ENCODE measurements at regions not wholly inside any gene's neighbourhood (a gene's known extent, or its start where the extent isn't known, plus 50 kb on each side); places are given as distances from the start of the nearest gene placed in this dataset.

GRCh38 chr2:145759228-145759915 is 1239.5 kb upstream of the ZEB2 start:
- Histone ChIP-seq H3K27me3 (ENCODE audit: control insufficient read depth in 1 of 2, insufficient read depth in 2 of 2, low read length in 1 of 2) (no peaks in the 10 kb centered on the region), H3K9me3 (ENCODE audit: control insufficient read depth, low read length) (no peaks in the 10 kb centered on the region), H3K27ac (ENCODE audit: low read depth in 1 of 2, low read length in 2 of 2) (no peak overlapping the region), H3K36me3 (ENCODE audit: control insufficient read depth in 1 of 2, insufficient read depth in 2 of 2, low read length in 1 of 2) (no peaks in the 10 kb centered on the region), H3K4me3 (ENCODE audit: low read length in 2 of 2) (no peak overlapping the region), H3K4me1 (ENCODE audit: control insufficient read depth in 1 of 2, insufficient read depth in 2 of 2, low read length in 2 of 2) (peaks cover 0 to 3% of the 10 kb centered on the region in 2 donors)
- no peak for DNase-seq
- intact Hi-C loops (cut with DNase I) = loop anchor here (10.0 kb wide), 2 partner anchors 1235 to 1245 kb away; partner anchors contain the start of gene ZEB2 (in 1 of the 2)
- ATAC-seq (ENCODE audit: low FRiP score) = no peak
- 54 to 57% methylated on average over 3 of the region's 3 CpGs for WGBS, 2 donors

- intact Hi-C loops (cut with DNase I) = loop anchor here (10.0 kb wide), 2 partner anchors 1233 to 1243 kb away; partner anchors contain the start of gene ZEB2 (in 1 of the 2)
- no peak for ATAC-seq (ENCODE audit: low FRiP score)
- Histone ChIP-seq H3K27me3 (ENCODE audit: control insufficient read depth in 1 of 2, insufficient read depth in 2 of 2, low read length in 1 of 2) (no peaks in the 10 kb centered on the region), H3K4me1 (ENCODE audit: control insufficient read depth in 1 of 2, insufficient read depth in 2 of 2, low read length in 2 of 2) (peaks cover 0 to 3% of the 10 kb centered on the region in 2 donors), H3K27ac (ENCODE audit: low read depth in 1 of 2, low read length in 2 of 2) (peak overlapping the region in 1 of 2 donors; percentile 19), H3K9me3 (ENCODE audit: control insufficient read depth, low read length) (no peaks in the 10 kb centered on the region), H3K36me3 (ENCODE audit: control insufficient read depth in 1 of 2, insufficient read depth in 2 of 2, low read length in 1 of 2) (no peaks in the 10 kb centered on the region), H3K4me3 (ENCODE audit: low read length in 2 of 2) (no peak overlapping the region)
- DNase-seq = no peak
- 62 to 74% methylated on average over 3 of the region's 3 CpGs for WGBS, 2 donors
Observed at GRCh38 chr2:145757503-145758246, 1237.8 kb upstream of the ZEB2 start.

GRCh38 chr2:145755019-145755837 is 1235.3 kb upstream of the ZEB2 start:
- no peak for DNase-seq
- WGBS, 2 donors = 88 to 91% methylated on average over 6 of the region's 6 CpGs
- H3K27ac ChIP-seq (ENCODE audit: low read depth in 1 of 2, low read length in 2 of 2) = no peak overlapping the region
- ATAC-seq (ENCODE audit: low FRiP score) = no peak
- H3K9me3 ChIP-seq (ENCODE audit: control insufficient read depth, low read length) = no peaks in the 10 kb centered on the region
- H3K4me1 ChIP-seq (ENCODE audit: control insufficient read depth in 1 of 2, insufficient read depth in 2 of 2, low read length in 2 of 2) = peaks cover 6 to 12% of the 10 kb centered on the region in 2 donors
- H3K4me3 ChIP-seq (ENCODE audit: low read length in 2 of 2) = no peak overlapping the region
- no peaks in the 10 kb centered on the region for H3K27me3 ChIP-seq (ENCODE audit: control insufficient read depth in 1 of 2, insufficient read depth in 2 of 2, low read length in 1 of 2)
- intact Hi-C loops (cut with DNase I) = loop anchor here (10.0 kb wide), 2 partner anchors 1230 to 1240 kb away; partner anchors contain the start of gene ZEB2 (in 1 of the 2)
- H3K36me3 ChIP-seq (ENCODE audit: control insufficient read depth in 1 of 2, insufficient read depth in 2 of 2, low read length in 1 of 2) = no peaks in the 10 kb centered on the region

- ATAC-seq (ENCODE audit: low FRiP score) = no peak
- intact Hi-C loops (cut with DNase I) = loop anchor here (10.0 kb wide), 2 partner anchors 1229 to 1239 kb away; partner anchors contain the start of gene ZEB2 (in 1 of the 2)
Observed at GRCh38 chr2:145753966-145754365, 1234.0 kb upstream of the ZEB2 start.

GRCh38 chr2:145753041-145753608 is 1233.2 kb upstream of the ZEB2 start:
- no peaks in the 10 kb centered on the region for H3K9me3 ChIP-seq (ENCODE audit: control insufficient read depth, low read length)
- 13 to 23% methylated on average over 6 of the region's 6 CpGs for WGBS, 2 donors
- H3K27ac ChIP-seq (ENCODE audit: low read depth in 1 of 2, low read length in 2 of 2) = peak overlapping the region in 1 of 2 donors; percentile 56
- H3K27me3 ChIP-seq (ENCODE audit: control insufficient read depth in 1 of 2, insufficient read depth in 2 of 2, low read length in 1 of 2) = no peaks in the 10 kb centered on the region
- DNase-seq = no peak
- H3K36me3 ChIP-seq (ENCODE audit: control insufficient read depth in 1 of 2, insufficient read depth in 2 of 2, low read length in 1 of 2) = no peaks in the 10 kb centered on the region
- H3K4me1 ChIP-seq (ENCODE audit: control insufficient read depth in 1 of 2, insufficient read depth in 2 of 2, low read length in 2 of 2) = peaks cover 6 to 9% of the 10 kb centered on the region in 2 donors
- intact Hi-C loops (cut with DNase I) = loop anchor here (10.0 kb wide), 2 partner anchors 1228 to 1238 kb away; partner anchors contain the start of gene ZEB2 (in 1 of the 2)
- ATAC-seq (ENCODE audit: low FRiP score) = no peak
- no peak overlapping the region for H3K4me3 ChIP-seq (ENCODE audit: low read length in 2 of 2)

More at GRCh38 chr2:145753966-145754365, 1234.0 kb upstream of the ZEB2 start:
- Histone ChIP-seq H3K36me3 (ENCODE audit: control insufficient read depth in 1 of 2, insufficient read depth in 2 of 2, low read length in 1 of 2) (no peaks in the 10 kb centered on the region), H3K4me3 (ENCODE audit: low read length in 2 of 2) (no peak overlapping the region), H3K27me3 (ENCODE audit: control insufficient read depth in 1 of 2, insufficient read depth in 2 of 2, low read length in 1 of 2) (no peaks in the 10 kb centered on the region), H3K27ac (ENCODE audit: low read depth in 1 of 2, low read length in 2 of 2) (no peak overlapping the region), H3K4me1 (ENCODE audit: control insufficient read depth in 1 of 2, insufficient read depth in 2 of 2, low read length in 2 of 2) (peaks cover 6 to 9% of the 10 kb centered on the region in 2 donors), H3K9me3 (ENCODE audit: control insufficient read depth, low read length) (no peaks in the 10 kb centered on the region)
- no peak for DNase-seq
- WGBS, 2 donors = 81 to 86% methylated on average over 3 of the region's 3 CpGs

GRCh38 chr2:145752091-145752806 is 1232.3 kb upstream of the ZEB2 start:
- DNase-seq = peak in 1 of 2 donors; percentile 44
- Histone ChIP-seq H3K36me3 (ENCODE audit: control insufficient read depth in 1 of 2, insufficient read depth in 2 of 2, low read length in 1 of 2) (no peaks in the 10 kb centered on the region), H3K9me3 (ENCODE audit: control insufficient read depth, low read length) (no peaks in the 10 kb centered on the region), H3K4me1 (ENCODE audit: control insufficient read depth in 1 of 2, insufficient read depth in 2 of 2, low read length in 2 of 2) (peaks cover 6 to 9% of the 10 kb centered on the region in 2 donors), H3K27ac (ENCODE audit: low read depth in 1 of 2, low read length in 2 of 2) (peak overlapping the region in 1 of 2 donors; percentile 82), H3K27me3 (ENCODE audit: control insufficient read depth in 1 of 2, insufficient read depth in 2 of 2, low read length in 1 of 2) (no peaks in the 10 kb centered on the region), H3K4me3 (ENCODE audit: low read length in 2 of 2) (no peak overlapping the region)
- intact Hi-C loops (cut with DNase I) = loop anchor here (10.0 kb wide), 2 partner anchors 1227 to 1237 kb away; partner anchors contain the start of gene ZEB2 (in 1 of the 2)
- peak; percentile 86 for ATAC-seq (ENCODE audit: low FRiP score)
- WGBS, 2 donors = 2% methylated on average over 5 of the region's 5 CpGs

GRCh38 chr2:145751629-145752028 is 1231.7 kb upstream of the ZEB2 start:
- peak; percentile 53 for ATAC-seq (ENCODE audit: low FRiP score)
- H3K36me3 ChIP-seq (ENCODE audit: control insufficient read depth in 1 of 2, insufficient read depth in 2 of 2, low read length in 1 of 2) = no peaks in the 10 kb centered on the region
- no peaks in the 10 kb centered on the region for H3K27me3 ChIP-seq (ENCODE audit: control insufficient read depth in 1 of 2, insufficient read depth in 2 of 2, low read length in 1 of 2)
- intact Hi-C loops (cut with DNase I) = loop anchor here (10.0 kb wide), 2 partner anchors 1227 to 1237 kb away; partner anchors contain the start of gene ZEB2 (in 1 of the 2)
- peak in 1 of 2 donors; percentile 34 for DNase-seq
- H3K27ac ChIP-seq (ENCODE audit: low read depth in 1 of 2, low read length in 2 of 2) = peak overlapping the region in 1 of 2 donors; percentile 82
- no peak overlapping the region for H3K4me3 ChIP-seq (ENCODE audit: low read length in 2 of 2)
- WGBS, 2 donors = 14% methylated on average over 6 of the region's 6 CpGs
- H3K9me3 ChIP-seq (ENCODE audit: control insufficient read depth, low read length) = no peaks in the 10 kb centered on the region
- H3K4me1 ChIP-seq (ENCODE audit: control insufficient read depth in 1 of 2, insufficient read depth in 2 of 2, low read length in 2 of 2) = peaks cover 6 to 9% of the 10 kb centered on the region in 2 donors
